ENCODE measurements at regions not wholly inside any gene's neighbourhood (a gene's known extent, or its start where the extent isn't known, plus 50 kb on each side); places are given as distances from the start of the nearest gene placed in this dataset.

DNA sequence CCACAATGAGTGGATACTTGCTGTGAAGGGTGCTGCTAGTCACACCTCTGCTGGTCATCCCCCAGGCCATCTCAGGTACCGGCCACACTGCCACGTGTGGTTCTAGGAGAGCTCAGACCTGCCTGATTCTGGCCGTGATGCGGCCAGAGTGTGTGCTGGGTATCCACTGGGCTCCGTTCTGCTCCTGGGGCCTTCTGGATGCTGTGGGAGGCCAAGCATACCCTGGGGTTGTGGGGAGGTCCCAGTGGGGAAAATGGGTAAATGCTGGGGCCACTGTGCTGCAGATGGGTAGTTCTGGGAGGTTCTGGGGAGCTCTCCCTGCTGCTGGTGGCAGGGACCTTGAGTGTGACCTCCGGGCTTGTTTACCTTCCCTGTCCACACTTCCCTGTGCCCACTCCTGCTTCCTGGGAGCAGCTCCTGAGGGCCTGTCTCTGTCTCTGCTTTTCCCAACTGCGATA, 318.4 kb downstream of the GLRX3 start:
- intact Hi-C loops (cut with DNase I; ENCODE audit: low total_unique reads) = no loop called here
- H3K4me3 ChIP-seq = no peak overlapping the region
- no peaks in the 10 kb centered on the region for H3K4me1 ChIP-seq
- peaks cover 0 to 39% of the 10 kb centered on the region in 2 donors for H3K27me3 ChIP-seq
- no peak overlapping the region for H3K27ac ChIP-seq
- no peaks in the 10 kb centered on the region for H3K36me3 ChIP-seq
- TF ChIP-seq POLR2AphosphoS5 (IDR thresholded peaks at IDR 0.05) (no peak), POLR2A (IDR thresholded peaks at IDR 0.05) (no peak)
- TF ChIP-seq, protein P1, sequence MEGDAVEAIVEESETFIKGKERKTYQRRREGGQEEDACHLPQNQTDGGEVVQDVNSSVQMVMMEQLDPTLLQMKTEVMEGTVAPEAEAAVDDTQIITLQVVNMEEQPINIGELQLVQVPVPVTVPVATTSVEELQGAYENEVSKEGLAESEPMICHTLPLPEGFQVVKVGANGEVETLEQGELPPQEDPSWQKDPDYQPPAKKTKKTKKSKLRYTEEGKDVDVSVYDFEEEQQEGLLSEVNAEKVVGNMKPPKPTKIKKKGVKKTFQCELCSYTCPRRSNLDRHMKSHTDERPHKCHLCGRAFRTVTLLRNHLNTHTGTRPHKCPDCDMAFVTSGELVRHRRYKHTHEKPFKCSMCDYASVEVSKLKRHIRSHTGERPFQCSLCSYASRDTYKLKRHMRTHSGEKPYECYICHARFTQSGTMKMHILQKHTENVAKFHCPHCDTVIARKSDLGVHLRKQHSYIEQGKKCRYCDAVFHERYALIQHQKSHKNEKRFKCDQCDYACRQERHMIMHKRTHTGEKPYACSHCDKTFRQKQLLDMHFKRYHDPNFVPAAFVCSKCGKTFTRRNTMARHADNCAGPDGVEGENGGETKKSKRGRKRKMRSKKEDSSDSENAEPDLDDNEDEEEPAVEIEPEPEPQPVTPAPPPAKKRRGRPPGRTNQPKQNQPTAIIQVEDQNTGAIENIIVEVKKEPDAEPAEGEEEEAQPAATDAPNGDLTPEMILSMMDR (IDR thresholded peaks at IDR 0.05) = no peak
- peaks cover 0 to 4% of the 10 kb centered on the region in 2 donors for H3K9me3 ChIP-seq
- DNase-seq (ENCODE audit: low spot score in 2 of 2) = peak in 1 of 2 donors; percentile 33

DNA sequence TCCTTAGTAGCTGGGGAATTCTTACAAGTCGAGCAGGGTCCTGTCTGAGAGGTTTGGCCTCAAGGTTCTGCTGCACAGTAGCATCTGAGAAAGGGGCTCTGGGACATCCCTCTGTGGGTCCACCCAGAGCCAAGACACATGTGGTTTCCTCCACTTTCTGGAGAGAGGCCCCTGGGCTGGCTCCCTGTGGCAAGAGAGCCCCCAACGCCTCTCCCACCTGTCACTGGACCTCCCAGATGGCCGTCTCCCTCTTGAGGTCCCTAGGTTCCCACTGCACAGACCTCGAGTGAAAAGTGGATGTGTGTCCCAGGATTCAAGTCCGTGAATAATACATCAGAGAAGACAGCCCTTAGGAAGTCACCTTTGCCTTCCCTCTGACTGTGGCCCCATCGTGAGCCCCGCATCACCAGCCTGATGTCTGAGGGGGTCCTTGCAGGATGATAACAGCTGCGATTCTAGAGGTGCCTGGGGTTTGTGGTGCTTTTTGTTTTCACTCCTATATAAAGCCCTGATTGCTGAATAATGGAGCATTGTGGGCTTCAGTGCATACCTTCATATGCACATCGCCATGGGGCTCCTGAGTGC, 319.0 kb downstream of the GLRX3 start:
- DNase-seq (ENCODE audit: low spot score in 2 of 2) = no peak
- intact Hi-C loops (cut with DNase I; ENCODE audit: low total_unique reads) = no loop called here
- H3K4me1 ChIP-seq = no peaks in the 10 kb centered on the region

DNA sequence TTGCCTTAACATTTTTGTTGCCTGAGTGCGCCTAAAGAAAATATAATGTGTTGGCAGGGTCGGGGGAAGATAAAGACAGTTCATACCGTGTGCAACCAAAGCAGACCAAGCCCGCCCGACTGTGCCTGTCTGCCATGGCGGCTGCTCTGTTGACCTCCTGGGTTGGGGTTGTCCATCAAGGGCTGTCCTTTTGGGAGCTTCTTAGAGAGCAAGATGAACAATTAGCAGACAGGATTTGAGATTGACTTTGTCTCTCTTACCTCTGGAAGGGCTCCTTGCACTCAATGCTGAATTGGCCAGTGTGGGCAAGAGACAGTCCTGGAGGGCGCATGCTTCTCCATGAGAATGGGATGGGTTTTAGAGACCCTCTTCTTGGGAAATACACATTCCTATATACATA, 319.6 kb downstream of the GLRX3 start:
- Histone ChIP-seq H3K27ac (no peak overlapping the region), H3K36me3 (no peaks in the 10 kb centered on the region), H3K4me1 (no peaks in the 10 kb centered on the region), H3K4me3 (no peak overlapping the region), H3K9me3 (peaks cover 0 to 4% of the 10 kb centered on the region in 2 donors), H3K27me3 (peaks cover 0 to 39% of the 10 kb centered on the region in 2 donors)
- DNase-seq (ENCODE audit: low spot score in 2 of 2) = no peak
- intact Hi-C loops (cut with DNase I; ENCODE audit: low total_unique reads) = no loop called here
- TF ChIP-seq POLR2AphosphoS5 (IDR thresholded peaks at IDR 0.05) (no peak), POLR2A (IDR thresholded peaks at IDR 0.05) (no peak)
- TF ChIP-seq, protein P1 (IDR thresholded peaks at IDR 0.05) = no peak

More for the DNA sequence above, 319.0 kb downstream of the GLRX3 start:
- Histone ChIP-seq H3K27me3 (peaks cover 0 to 39% of the 10 kb centered on the region in 2 donors), H3K9me3 (peaks cover 0 to 4% of the 10 kb centered on the region in 2 donors), H3K27ac (no peak overlapping the region), H3K36me3 (no peaks in the 10 kb centered on the region), H3K4me3 (no peak overlapping the region)
- TF ChIP-seq POLR2A (IDR thresholded peaks at IDR 0.05) (no peak), POLR2AphosphoS5 (IDR thresholded peaks at IDR 0.05) (no peak)
- TF ChIP-seq, protein P1 (IDR thresholded peaks at IDR 0.05) = no peak

DNA sequence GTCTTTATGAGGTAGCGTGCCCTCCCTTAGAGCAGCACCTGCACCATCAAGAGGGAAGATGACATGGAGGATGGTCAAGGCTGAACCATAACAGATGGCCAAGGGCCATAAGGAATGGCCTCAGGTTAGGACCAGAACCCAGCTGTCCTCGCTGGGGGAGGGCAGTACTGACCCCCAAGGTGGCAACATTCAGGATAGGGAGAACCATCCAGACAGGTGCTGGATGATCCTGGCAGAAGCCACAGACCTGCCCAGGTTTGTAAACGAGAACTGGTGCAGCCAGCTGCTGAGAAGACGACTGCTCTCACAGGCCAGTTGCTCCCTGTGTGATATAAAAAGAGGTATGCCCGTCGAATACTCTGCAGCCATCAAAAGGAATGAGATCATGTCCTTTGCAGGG, 320.4 kb downstream of the GLRX3 start:
- no peak for DNase-seq (ENCODE audit: low spot score in 2 of 2)
- TF ChIP-seq POLR2AphosphoS5 (IDR thresholded peaks at IDR 0.05) = no peak
- TF ChIP-seq, protein P1 (IDR thresholded peaks at IDR 0.05) = no peak
- no peak for TF ChIP-seq POLR2A (IDR thresholded peaks at IDR 0.05)

DNA sequence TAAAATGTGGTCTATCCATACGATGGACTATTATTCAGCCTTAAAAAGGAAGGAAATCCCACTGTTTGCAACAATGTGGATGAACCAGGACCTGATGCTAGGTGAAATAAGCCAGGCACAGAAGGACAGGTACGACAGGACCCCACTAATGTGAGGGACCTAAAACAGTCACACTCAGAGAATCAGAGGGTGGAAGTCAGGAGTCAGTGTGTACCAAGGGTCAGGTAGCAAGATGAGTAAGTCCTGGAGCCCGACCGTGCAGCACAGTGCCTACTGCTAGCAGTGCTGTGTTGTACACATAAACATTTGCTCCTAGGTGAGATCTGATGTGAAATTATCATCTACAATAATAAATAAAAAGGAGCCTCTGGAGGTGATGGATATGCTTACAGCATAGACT, 322.3 kb downstream of the GLRX3 start:
- TF ChIP-seq POLR2AphosphoS5 (IDR thresholded peaks at IDR 0.05) (no peak), POLR2A (IDR thresholded peaks at IDR 0.05) (no peak)
- TF ChIP-seq, protein P1 (IDR thresholded peaks at IDR 0.05) = no peak
- Histone ChIP-seq H3K4me3 (no peak overlapping the region), H3K27ac (no peak overlapping the region), H3K4me1 (no peaks in the 10 kb centered on the region), H3K9me3 (peaks cover 0 to 4% of the 10 kb centered on the region in 2 donors), H3K27me3 (peaks cover 0 to 27% of the 10 kb centered on the region in 2 donors), H3K36me3 (no peaks in the 10 kb centered on the region)
- DNase-seq (ENCODE audit: low spot score in 2 of 2) = no peak
- intact Hi-C loops (cut with DNase I; ENCODE audit: low total_unique reads) = no loop called here

More for the DNA sequence above, 320.4 kb downstream of the GLRX3 start:
- H3K4me3 ChIP-seq = no peak overlapping the region
- no peaks in the 10 kb centered on the region for H3K36me3 ChIP-seq
- no peak overlapping the region for H3K27ac ChIP-seq
- peaks cover 0 to 37% of the 10 kb centered on the region in 2 donors for H3K27me3 ChIP-seq
- intact Hi-C loops (cut with DNase I; ENCODE audit: low total_unique reads) = no loop called here
- H3K4me1 ChIP-seq = no peaks in the 10 kb centered on the region
- peaks cover 0 to 4% of the 10 kb centered on the region in 2 donors for H3K9me3 ChIP-seq
